Suprapubic skin (tissue), 4 donors: ENCODE measurements at regions not wholly inside any gene's neighbourhood (a gene's known extent, or its start where the extent isn't known, plus 50 kb on each side); places are given as distances from the start of the nearest gene placed in this dataset.

Experiments used
- DNase-seq, 2 donors: peaks; one replicate each; pipeline ENCODE4 v3.0.0-alpha.2; 2019; ENCODE audit warnings: low spot score in 2 of 2
- H3K27ac ChIP-seq: fragments of 200-600 bp; sonication (generic); one replicate; pipeline ENCODE4 v1.5.1; 2019
- H3K27me3 ChIP-seq: fragments of 200-600 bp; sonication (generic); one replicate; pipeline ENCODE4 v1.5.1; 2019
- H3K36me3 ChIP-seq: fragments of 200-600 bp; sonication (generic); one replicate; pipeline ENCODE4 v1.5.1; 2019
- H3K4me1 ChIP-seq: fragments of 200-600 bp; sonication (generic); one replicate; pipeline ENCODE4 v1.5.1; 2019
- H3K4me3 ChIP-seq: fragments of 200-600 bp; sonication (generic); one replicate; pipeline ENCODE4 v1.5.1; 2019; ENCODE audit warnings: mild to moderate bottlenecking
- H3K9me3 ChIP-seq: fragments of 200-600 bp; sonication (generic); one replicate; pipeline ENCODE4 v1.5.1; 2019
- EP300 ChIP-seq: sonication (generic); formaldehyde crosslinking; IDR thresholded peaks from one replicate; pipeline ENCODE4 v1.6.1; 2017; ENCODE audit warnings: antibody characterized with exemption
- POLR2A ChIP-seq, 2 donors: fragments of 450-650 bp; IDR thresholded peaks; one replicate each; pipeline ENCODE4 v1.6.1; 2017; ENCODE audit warnings: antibody characterized with exemption in 2 of 2, mild to moderate bottlenecking in 2 of 2, moderate library complexity in 2 of 2
- POLR2AphosphoS5 ChIP-seq, 3 donors: sonication (generic); formaldehyde crosslinking; IDR thresholded peaks; one replicate each; pipeline ENCODE4 v1.6.1; 2017; ENCODE audit warnings: antibody characterized with exemption in 3 of 3
- WGBS: methylation state at CpG from one replicate; pipeline ENCODE4 v1.1.5; 2018; 5-methylcytosine and 5-hydroxymethylcytosine counted together
- TF ChIP-seq, protein P1 (sequence below), 2 donors: fragments of 200-600 bp in 1 of 2; fragments of 450-650 bp in 1 of 2; sonication (generic) in 1 of 2; IDR thresholded peaks; one replicate each; pipeline ENCODE4 v1.5.1; 2016 to 2019; ENCODE audit warnings: antibody characterized with exemption in 2 of 2, mild to moderate bottlenecking in 1 of 2, moderate library complexity in 1 of 2

- Histone ChIP-seq H3K4me3 (no peak overlapping the region), H3K4me1 (peaks cover 4% of the 10 kb centered on the region), H3K27me3 (no peaks in the 10 kb centered on the region), H3K27ac (no peak overlapping the region), H3K9me3 (no peaks in the 10 kb centered on the region), H3K36me3 (no peaks in the 10 kb centered on the region)
- TF ChIP-seq EP300 (no peak), POLR2A (IDR thresholded peaks at IDR 0.05) (no peak), POLR2AphosphoS5 (IDR thresholded peaks at IDR 0.05) (no peak)
- TF ChIP-seq, protein P1, sequence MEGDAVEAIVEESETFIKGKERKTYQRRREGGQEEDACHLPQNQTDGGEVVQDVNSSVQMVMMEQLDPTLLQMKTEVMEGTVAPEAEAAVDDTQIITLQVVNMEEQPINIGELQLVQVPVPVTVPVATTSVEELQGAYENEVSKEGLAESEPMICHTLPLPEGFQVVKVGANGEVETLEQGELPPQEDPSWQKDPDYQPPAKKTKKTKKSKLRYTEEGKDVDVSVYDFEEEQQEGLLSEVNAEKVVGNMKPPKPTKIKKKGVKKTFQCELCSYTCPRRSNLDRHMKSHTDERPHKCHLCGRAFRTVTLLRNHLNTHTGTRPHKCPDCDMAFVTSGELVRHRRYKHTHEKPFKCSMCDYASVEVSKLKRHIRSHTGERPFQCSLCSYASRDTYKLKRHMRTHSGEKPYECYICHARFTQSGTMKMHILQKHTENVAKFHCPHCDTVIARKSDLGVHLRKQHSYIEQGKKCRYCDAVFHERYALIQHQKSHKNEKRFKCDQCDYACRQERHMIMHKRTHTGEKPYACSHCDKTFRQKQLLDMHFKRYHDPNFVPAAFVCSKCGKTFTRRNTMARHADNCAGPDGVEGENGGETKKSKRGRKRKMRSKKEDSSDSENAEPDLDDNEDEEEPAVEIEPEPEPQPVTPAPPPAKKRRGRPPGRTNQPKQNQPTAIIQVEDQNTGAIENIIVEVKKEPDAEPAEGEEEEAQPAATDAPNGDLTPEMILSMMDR (IDR thresholded peaks at IDR 0.05) = no peak
- DNase-seq = no peak
- WGBS = 58% methylated on average over 1 of the region's 4 CpGs
Observed at GRCh38 chr10:118966850-118967125, 62.7 kb upstream of the NANOS1 start.

GRCh38 chr10:118967160-118967559, 62.4 kb upstream of the NANOS1 start:
- Histone ChIP-seq H3K27ac (no peak overlapping the region), H3K4me3 (no peak overlapping the region), H3K36me3 (no peaks in the 10 kb centered on the region), H3K27me3 (no peaks in the 10 kb centered on the region), H3K9me3 (no peaks in the 10 kb centered on the region), H3K4me1 (peaks cover 4% of the 10 kb centered on the region)
- DNase-seq = no peak
- TF ChIP-seq, protein P1 (IDR thresholded peaks at IDR 0.05) = no peak
- 58% methylated on average over 7 of the region's 7 CpGs for WGBS

DNA sequence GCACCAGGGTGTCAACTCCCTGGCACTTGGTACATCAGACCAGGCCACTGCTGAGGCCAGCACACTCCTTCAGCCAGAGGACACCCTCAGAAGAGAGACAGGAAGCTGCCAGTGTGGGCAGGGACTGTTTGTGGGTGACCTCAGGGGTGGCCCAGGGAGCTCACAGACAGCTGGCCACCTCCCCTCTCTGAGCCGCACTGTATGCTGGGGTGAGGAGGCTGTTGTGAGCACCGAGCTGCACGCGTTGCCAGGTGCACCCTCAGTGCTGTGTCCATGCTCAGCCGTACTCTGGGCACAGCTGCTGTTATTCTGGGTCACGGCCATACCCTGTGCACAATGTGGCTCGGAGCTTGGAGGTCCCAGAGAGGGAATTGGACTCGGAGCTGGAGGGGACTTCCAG, 61.5 kb upstream of the NANOS1 start:
- WGBS = 40% methylated on average over 2 of the region's 8 CpGs
- H3K27me3 ChIP-seq = no peaks in the 10 kb centered on the region
- DNase-seq = no peak
- no peaks in the 10 kb centered on the region for H3K9me3 ChIP-seq
- no peak overlapping the region for H3K27ac ChIP-seq
- TF ChIP-seq, protein P1 (IDR thresholded peaks at IDR 0.05) = no peak
- no peak for TF ChIP-seq POLR2A (IDR thresholded peaks at IDR 0.05)
- TF ChIP-seq EP300 = no peak
- TF ChIP-seq POLR2AphosphoS5 (IDR thresholded peaks at IDR 0.05) = no peak
- no peak overlapping the region for H3K4me3 ChIP-seq
- H3K36me3 ChIP-seq = no peaks in the 10 kb centered on the region
- H3K4me1 ChIP-seq = peaks cover 4% of the 10 kb centered on the region

GRCh38 chr10:118968482-118968881, 61.0 kb upstream of the NANOS1 start:
- H3K9me3 ChIP-seq = peaks cover under 1% of the 10 kb centered on the region
- H3K4me3 ChIP-seq = no peak overlapping the region
- WGBS = 65% methylated on average over 10 of the region's 11 CpGs
- no peak for DNase-seq
- TF ChIP-seq EP300 (no peak), POLR2AphosphoS5 (IDR thresholded peaks at IDR 0.05) (no peak), POLR2A (IDR thresholded peaks at IDR 0.05) (no peak)
- TF ChIP-seq, protein P1 (IDR thresholded peaks at IDR 0.05) = no peak
- H3K36me3 ChIP-seq = no peaks in the 10 kb centered on the region
- no peak overlapping the region for H3K27ac ChIP-seq
- H3K27me3 ChIP-seq = no peaks in the 10 kb centered on the region
- H3K4me1 ChIP-seq = peaks cover 4% of the 10 kb centered on the region

GRCh38 chr10:118969014-118969413, 60.5 kb upstream of the NANOS1 start:
- no peak for DNase-seq
- WGBS = 77% methylated on average over 5 of the region's 5 CpGs
- TF ChIP-seq, protein P1 (IDR thresholded peaks at IDR 0.05) = no peak
- TF ChIP-seq POLR2AphosphoS5 (IDR thresholded peaks at IDR 0.05) = no peak
- TF ChIP-seq POLR2A (IDR thresholded peaks at IDR 0.05) = no peak
- no peak for TF ChIP-seq EP300

More at GRCh38 chr10:118969014-118969413, 60.5 kb upstream of the NANOS1 start:
- peaks cover 6% of the 10 kb centered on the region for H3K9me3 ChIP-seq
- H3K27me3 ChIP-seq = no peaks in the 10 kb centered on the region
- H3K27ac ChIP-seq = no peak overlapping the region
- no peak overlapping the region for H3K4me3 ChIP-seq
- no peaks in the 10 kb centered on the region for H3K36me3 ChIP-seq
- peaks cover 4% of the 10 kb centered on the region for H3K4me1 ChIP-seq
